Prostate gland (tissue), 2 donors: ENCODE measurements at regions not wholly inside any gene's neighbourhood (a gene's known extent, or its start where the extent isn't known, plus 50 kb on each side); places are given as distances from the start of the nearest gene placed in this dataset.

Experiments
- CTCF ChIP-seq, 4 experiments: fragments of 200-600 bp in 2 of 4; fragments of 450-650 bp in 2 of 4; sonication (generic) in 2 of 4; IDR thresholded peaks; 1 replicate in 3 of 4; 2 replicates in 1 of 4; pipeline ENCODE4 v1.5.1; 2016 to 2019; ENCODE audit warnings: antibody characterized with exemption in 4 of 4, mild to moderate bottlenecking in 2 of 4, moderate library complexity in 2 of 4
- POLR2A ChIP-seq: fragments of 450-650 bp; IDR thresholded peaks from one replicate; pipeline ENCODE4 v1.6.1; 2016; ENCODE audit warnings: antibody characterized with exemption, mild to moderate bottlenecking

- TF ChIP-seq CTCF (IDR thresholded peaks at IDR 0.05) (no peak), POLR2A (no peak)
These were observed 299.3 kb downstream of the BRD1 start for GRCh38 chr22:49528420-49528720.
